Left lobe of liver (tissue), 2 donors: ENCODE measurements at regions not wholly inside any gene's neighbourhood (a gene's known extent, or its start where the extent isn't known, plus 50 kb on each side); places are given as distances from the start of the nearest gene placed in this dataset.
"Not testable (repeated sequence)": the region's sequence is repeated elsewhere in the genome, so short reads cannot be mapped to it uniquely, and the experiment has no call there.

Experiments used
- ATAC-seq: fragments of 200-7000 bp; cut with Tn5 transposase; one replicate; pipeline ENCODE4 v1.9.1; 2020; ENCODE audit warnings: mild to moderate bottlenecking, moderate library complexity
- DNase-seq: peaks from one replicate; pipeline ENCODE4 v3.0.0-alpha.2; 2020; ENCODE audit warnings: low spot score
- donor health status: DM: no; HTN: no; CAD: no; lungs with moderate emphysema.
- donor health status: DM: no; HTN: yes; CAD: no.

DNA sequence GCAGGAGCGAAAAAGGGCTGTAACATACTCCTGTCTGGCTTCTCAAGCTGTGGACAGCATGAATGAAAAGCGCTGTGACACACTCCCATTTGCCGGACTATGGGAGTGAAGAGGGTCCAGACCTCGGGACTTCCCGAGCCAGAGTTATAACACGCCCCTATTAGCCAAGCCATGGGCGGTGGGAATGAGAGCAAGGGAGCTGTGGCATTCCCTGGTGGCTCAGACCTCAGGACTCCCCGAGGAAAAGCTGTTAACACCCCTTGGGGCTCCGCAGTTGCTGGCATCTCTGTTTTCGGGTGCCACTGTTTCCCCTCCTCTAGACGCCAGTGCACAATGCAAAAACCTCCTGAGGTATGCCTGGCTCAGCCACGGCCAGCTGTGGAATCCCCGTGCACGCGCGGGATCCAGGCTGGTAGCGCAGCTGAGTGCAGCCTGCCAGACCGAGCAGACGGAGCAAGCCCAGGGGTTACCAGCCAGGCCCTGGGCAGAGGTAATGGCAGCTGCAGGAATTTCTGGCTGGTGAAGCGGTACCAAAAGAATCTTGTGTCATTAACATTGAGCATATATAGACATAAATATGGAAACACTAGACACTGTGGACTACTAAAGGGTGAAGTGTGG, 1534.6 kb upstream of the PRR20A start:
- no peak for DNase-seq
- no peak for ATAC-seq

GRCh38 chr13:55613429-55614187, 1527.1 kb upstream of the PRR20A start:
- DNase-seq (no peak), ATAC-seq (no peak)

DNA sequence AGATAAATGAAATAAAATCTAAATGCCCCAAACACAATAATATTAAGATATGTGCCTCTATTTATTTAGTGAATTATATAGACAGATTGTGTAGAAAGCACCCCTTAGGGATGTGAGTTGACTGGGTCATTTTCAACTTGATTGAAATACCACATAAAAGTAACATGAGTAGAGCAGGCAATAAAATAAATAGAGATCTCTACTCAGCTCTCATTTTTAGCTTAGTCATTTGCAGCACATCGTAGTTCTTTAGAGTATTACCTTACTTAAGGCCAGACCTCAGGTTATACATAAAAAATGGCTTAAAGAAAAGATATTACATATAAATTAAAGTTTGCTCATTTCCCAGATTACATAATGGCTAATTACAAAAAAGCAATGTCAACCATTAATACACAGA, 1525.6 kb upstream of the PRR20A start:
- DNase-seq (no peak), ATAC-seq (no peak)

DNA sequence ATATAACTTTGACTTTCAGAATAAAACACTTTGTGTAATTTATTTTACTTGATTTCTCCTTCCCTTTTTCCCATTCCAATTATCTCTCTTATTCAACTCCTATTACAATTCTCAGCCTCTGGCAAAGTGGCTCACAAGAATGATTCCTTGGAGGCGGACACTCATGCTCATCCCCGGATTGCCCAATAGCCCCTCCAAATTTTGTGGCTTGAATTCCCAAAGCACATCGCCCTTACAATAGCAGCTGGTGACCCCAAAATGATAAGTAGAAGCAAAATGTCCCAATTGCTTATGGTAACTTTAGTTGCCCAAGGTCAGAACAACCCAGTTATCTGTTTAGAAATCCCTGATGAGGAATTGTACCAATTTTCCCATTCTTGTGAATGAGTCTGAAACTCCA, 1523.5 kb upstream of the PRR20A start:
- no peak for DNase-seq

GRCh38 chr13:55627221-55627620, 1513.5 kb upstream of the PRR20A start:
- DNase-seq = no peak
- no peak for ATAC-seq

More for the DNA sequence above, 1523.5 kb upstream of the PRR20A start:
- ATAC-seq = no peak

GRCh38 chr13:55632402-55632801, 1508.3 kb upstream of the PRR20A start:
- no peak for ATAC-seq
- no peak for DNase-seq

DNA sequence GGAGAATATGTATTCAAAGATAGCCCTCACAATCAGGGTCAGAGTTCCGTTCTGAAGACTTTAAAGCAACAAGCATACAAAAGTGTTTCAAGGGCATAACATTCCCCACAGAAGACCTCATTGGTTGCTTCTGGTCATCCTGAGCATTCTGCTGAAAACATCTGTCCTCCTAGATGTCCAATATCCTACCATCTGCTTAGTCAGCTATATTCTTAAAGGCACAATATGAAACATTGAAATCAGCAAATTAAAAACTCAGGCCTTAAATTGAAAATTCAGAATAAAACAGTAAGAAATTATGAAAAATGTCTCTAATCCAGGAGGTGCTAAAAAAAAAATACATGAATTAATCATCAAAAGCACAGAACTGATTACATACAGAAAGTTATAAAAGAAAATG, 1491.2 kb upstream of the PRR20A start:
- DNase-seq (no peak), ATAC-seq (no peak)

GRCh38 chr13:55652657-55653056, 1488.1 kb upstream of the PRR20A start:
- DNase-seq = no peak
- ATAC-seq = no peak

DNA sequence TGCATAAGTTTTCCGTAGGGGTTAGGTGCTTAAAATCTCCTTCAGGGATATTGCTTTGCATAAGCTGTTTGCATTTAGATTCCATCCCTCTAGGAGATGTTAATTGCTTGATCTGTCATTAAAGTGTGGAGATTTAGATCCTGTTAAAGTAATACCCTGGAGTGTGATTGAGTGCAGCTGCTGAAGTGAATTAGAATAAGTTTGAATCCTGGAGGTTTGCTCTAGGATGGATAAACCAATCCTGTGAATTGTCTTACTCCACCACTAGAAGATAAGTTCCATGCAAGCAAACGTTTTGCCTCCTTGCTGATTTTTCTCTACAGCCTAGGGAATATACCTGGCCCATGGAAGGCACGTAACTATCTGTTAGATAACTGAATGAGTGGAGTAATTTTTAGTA, 1487.2 kb upstream of the PRR20A start:
- DNase-seq (no peak), ATAC-seq (no peak)

GRCh38 chr13:55654243-55654642, 1486.5 kb upstream of the PRR20A start:
- ATAC-seq (no peak), DNase-seq (no peak)

- DNase-seq = not testable (repeated sequence)
These were observed 1480.5 kb upstream of the PRR20A start for GRCh38 chr13:55660264-55660663.

DNA sequence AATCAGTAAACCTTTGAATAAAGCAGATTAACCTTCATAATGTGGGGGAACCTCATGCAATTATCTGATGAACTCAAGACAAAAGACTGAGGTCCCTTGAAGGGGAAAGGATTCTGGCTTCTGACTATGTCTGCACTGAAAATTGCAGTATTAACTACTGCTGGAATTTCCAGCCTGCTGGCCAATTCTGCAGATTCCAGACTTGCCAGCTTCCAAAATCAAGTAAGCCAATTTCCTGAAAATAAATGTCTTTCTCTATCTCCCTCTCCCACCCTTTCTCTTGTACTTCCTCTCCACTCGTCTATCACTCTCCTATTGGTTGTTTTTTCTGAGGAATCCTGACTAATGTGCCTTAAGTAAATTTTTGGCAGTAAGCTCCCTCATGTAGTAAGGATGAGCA, 1479.9 kb upstream of the PRR20A start:
- ATAC-seq = no peak
- DNase-seq = no peak

More at GRCh38 chr13:55660264-55660663, 1480.5 kb upstream of the PRR20A start:
- ATAC-seq = not testable (repeated sequence)

DNA sequence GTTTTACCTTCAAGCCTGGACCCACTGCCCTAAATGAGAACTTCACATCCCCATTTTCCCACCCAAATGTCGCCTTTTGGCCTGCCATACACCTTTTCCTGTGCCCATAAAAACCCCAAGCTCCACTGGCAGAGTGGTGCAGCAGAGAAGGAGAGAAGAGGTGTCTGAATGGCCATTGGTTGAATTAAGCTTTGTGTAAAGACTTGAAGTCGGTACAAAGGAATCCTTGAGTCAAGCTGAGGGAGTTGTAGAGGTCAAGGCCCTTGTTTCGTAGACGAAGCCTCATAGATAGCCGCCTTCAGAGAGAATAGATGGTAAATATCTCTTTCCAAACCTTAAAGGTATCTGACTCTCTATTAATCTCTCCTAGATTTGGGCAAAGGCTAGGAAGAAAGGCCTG, 1479.2 kb upstream of the PRR20A start:
- no peak for ATAC-seq
- DNase-seq = no peak

GRCh38 chr13:55664178-55664577, 1476.5 kb upstream of the PRR20A start:
- no peak for DNase-seq
- no peak for ATAC-seq

DNA sequence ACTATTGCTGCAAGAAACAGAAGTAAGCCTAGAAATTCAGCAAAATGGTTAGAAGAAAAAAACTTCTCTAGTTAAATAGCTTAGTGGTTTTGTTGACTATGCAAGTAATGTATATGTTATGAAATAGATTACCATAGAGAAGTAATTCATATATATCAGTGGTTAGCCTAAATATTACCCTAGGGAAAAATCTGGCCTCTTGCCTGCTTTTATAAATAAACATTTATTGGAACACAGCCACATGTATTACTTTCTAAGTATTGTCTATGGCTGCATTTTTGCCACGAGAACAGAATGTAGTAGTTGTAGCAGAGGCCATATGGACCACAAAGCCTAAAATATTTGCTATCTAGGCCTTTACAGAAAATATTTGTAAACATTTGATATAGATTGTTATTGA, 1471.7 kb upstream of the PRR20A start:
- DNase-seq = no peak
- no peak for ATAC-seq

GRCh38 chr13:55673910-55674309, 1466.8 kb upstream of the PRR20A start:
- DNase-seq = no peak

GRCh38 chr13:55682776-55683175, 1457.9 kb upstream of the PRR20A start:
- no peak for DNase-seq

More at GRCh38 chr13:55673910-55674309, 1466.8 kb upstream of the PRR20A start:
- no peak for ATAC-seq

GRCh38 chr13:55705526-55705925, 1435.2 kb upstream of the PRR20A start:
- ATAC-seq = no peak

More at GRCh38 chr13:55682776-55683175, 1457.9 kb upstream of the PRR20A start:
- no peak for ATAC-seq

DNA sequence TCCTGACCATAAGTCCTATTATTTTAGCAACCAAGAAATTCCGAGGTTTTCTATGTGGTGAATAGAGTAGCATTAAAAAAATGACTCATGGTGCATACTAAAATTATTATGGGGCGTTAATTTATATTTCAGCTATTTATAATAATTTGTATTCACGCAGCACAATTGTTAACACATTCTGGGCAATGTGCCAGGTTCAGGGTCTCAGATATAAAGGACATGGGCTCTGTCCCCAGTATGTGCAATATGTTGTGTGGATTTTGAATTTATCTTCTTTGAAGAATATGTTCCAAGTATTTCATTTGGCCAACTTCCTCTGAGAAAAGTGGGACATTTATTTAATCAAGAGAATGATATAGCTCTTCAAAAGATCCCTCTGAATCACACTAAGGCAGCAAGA, 1434.7 kb upstream of the PRR20A start:
- no peak for DNase-seq

More at GRCh38 chr13:55705526-55705925, 1435.2 kb upstream of the PRR20A start:
- DNase-seq = no peak

GRCh38 chr13:55714120-55714519, 1426.6 kb upstream of the PRR20A start:
- ATAC-seq (no peak), DNase-seq (no peak)

More for the DNA sequence above, 1434.7 kb upstream of the PRR20A start:
- no peak for ATAC-seq

GRCh38 chr13:55727683-55728082, 1413.0 kb upstream of the PRR20A start:
- DNase-seq (peak; percentile 44), ATAC-seq (peak; percentile 87)

DNA sequence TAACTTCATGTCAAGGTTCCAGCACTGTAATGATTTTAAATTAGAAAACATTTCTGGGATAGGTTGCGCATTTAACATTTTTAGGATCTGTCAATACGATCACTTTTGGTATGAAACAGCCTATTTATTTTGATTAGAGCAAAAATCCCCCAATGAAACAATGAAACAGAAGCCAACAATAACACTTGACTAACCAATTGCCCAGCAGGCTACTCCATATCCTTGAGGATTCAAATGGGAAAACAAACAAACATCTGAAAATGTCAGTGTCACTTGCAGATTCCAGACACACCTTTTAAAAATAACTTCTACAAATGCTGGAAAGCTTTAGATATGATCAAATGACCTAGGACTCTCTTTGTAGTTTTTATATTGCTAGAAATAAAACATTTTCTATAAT, 1412.5 kb upstream of the PRR20A start:
- ATAC-seq (no peak), DNase-seq (no peak)
